Endodermal cell (in vitro differentiated cells): ENCODE measurements at regions not wholly inside any gene's neighbourhood (a gene's known extent, or its start where the extent isn't known, plus 50 kb on each side); places are given as distances from the start of the nearest gene placed in this dataset.

ENCODE experiments used
- DNase-seq: peaks from one replicate; pipeline ENCODE4 v3.0.0-alpha.2; 2017
- H3K27ac ChIP-seq: 2 replicates; pipeline ENCODE4 v1.5.1; 2013; ENCODE audit warnings: mild to moderate bottlenecking, low read depth, low read length, moderate library complexity
- H3K27me3 ChIP-seq: 2 replicates; pipeline ENCODE4 v1.6.1; 2013; ENCODE audit warnings: mild to moderate bottlenecking, low read length, moderate library complexity; ENCODE audit not compliant: insufficient read depth, control insufficient read depth, poor library complexity, severe bottlenecking
- H3K36me3 ChIP-seq: 2 replicates; pipeline ENCODE4 v1.7.0; 2013; ENCODE audit warnings: mild to moderate bottlenecking, low read length, moderate library complexity; ENCODE audit not compliant: control insufficient read depth, insufficient read depth
- H3K4me1 ChIP-seq: one replicate; pipeline ENCODE4 v1.7.0; 2013; ENCODE audit warnings: low read length; ENCODE audit not compliant: control insufficient read depth, insufficient read depth
- H3K4me3 ChIP-seq: 2 replicates; pipeline ENCODE4 v1.5.1; 2013; ENCODE audit warnings: mild to moderate bottlenecking, low read length, moderate library complexity
- H3K9ac ChIP-seq: 2 replicates; pipeline ENCODE4 v1.6.1; 2013; ENCODE audit warnings: mild to moderate bottlenecking, low read length, moderate library complexity; ENCODE audit not compliant: poor library complexity, severe bottlenecking; ENCODE audit errors: extremely low read depth
- H3K9me3 ChIP-seq: 2 replicates; pipeline ENCODE4 v1.6.1; 2013; ENCODE audit warnings: mild to moderate bottlenecking, low read length, moderate library complexity; ENCODE audit not compliant: control insufficient read depth
- H3K27ac Mint-ChIP-seq: 2 replicates; pipeline ENCODE4 v1.8.0; 2020; ENCODE audit warnings: mixed read lengths
- H3K27me3 Mint-ChIP-seq: 2 replicates; pipeline ENCODE4 v1.8.0; 2021; ENCODE audit warnings: mild to moderate bottlenecking, mixed read lengths; ENCODE audit not compliant: insufficient read depth
- H3K36me3 Mint-ChIP-seq: 2 replicates; pipeline ENCODE4 v1.8.0; 2020; ENCODE audit warnings: low read depth, mixed read lengths
- H3K4me1 Mint-ChIP-seq: 2 replicates; pipeline ENCODE4 v1.8.0; 2020; ENCODE audit warnings: mixed read lengths
- H3K4me3 Mint-ChIP-seq: 2 replicates; pipeline ENCODE4 v1.8.0; 2020; ENCODE audit warnings: mild to moderate bottlenecking, moderate library complexity, mixed read lengths
- H3K9me3 Mint-ChIP-seq: 2 replicates; pipeline ENCODE4 v1.8.0; 2020; ENCODE audit warnings: mild to moderate bottlenecking, mixed read lengths
- WGBS, 2 experiments: methylation state at CpG; one replicate each; pipeline versions ENCODE4 v1.1.5 to v1.1.7; 2013; ENCODE audit warnings: missing lambda C conversion rate in 2 of 2, mixed read lengths in 1 of 2; ENCODE audit not compliant: insufficient coverage in 1 of 2, insufficient read length in 1 of 2; 5-methylcytosine and 5-hydroxymethylcytosine counted together
- TF ChIP-seq, protein P1 (sequence below): fragments of 200-600 bp; sonication (generic); conservative IDR thresholded peaks from 2 replicates; pipeline ENCODE4 v1.5.0; 2021; ENCODE audit warnings: antibody characterized with exemption, mild to moderate bottlenecking

DNA sequence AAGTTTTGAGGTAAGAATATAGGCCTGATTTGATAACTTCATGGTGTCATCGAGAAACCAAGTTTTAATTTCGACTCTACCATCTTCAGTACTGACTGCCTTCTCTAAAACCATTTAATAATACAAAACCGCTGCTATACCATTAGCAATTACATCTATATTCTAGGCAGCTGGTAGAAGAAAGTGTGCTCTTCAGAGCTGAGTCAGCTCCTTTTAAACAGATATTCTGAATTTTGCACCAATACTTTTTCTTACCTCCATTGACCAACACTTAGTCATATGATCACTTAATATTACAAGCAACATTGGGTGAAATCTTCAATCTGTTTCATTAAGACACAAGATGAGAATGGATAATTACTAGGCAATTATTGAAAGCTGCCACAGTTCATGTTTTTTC, 1667.8 kb downstream of the PCDH9 start:
- Histone ChIP-seq H3K36me3 (no peaks in the 10 kb centered on the region), H3K9ac (no peak overlapping the region), H3K27ac (no peak overlapping the region), H3K4me1 (no peaks in the 10 kb centered on the region), H3K4me3 (no peak overlapping the region), H3K9me3 (no peaks in the 10 kb centered on the region), H3K27me3 (no peaks in the 10 kb centered on the region)
- Mint-ChIP-seq H3K4me3 (no peak overlapping the region), H3K27me3 (no peaks in the 10 kb centered on the region), H3K36me3 (no peaks in the 10 kb centered on the region), H3K27ac (no peak overlapping the region), H3K4me1 (no peaks in the 10 kb centered on the region), H3K9me3 (peaks cover 10% of the 10 kb centered on the region)
- DNase-seq, result no peak
- 86 to 100% methylated on average over 3 of the region's 3 CpGs for WGBS, 2 experiments
- TF ChIP-seq, protein P1, sequence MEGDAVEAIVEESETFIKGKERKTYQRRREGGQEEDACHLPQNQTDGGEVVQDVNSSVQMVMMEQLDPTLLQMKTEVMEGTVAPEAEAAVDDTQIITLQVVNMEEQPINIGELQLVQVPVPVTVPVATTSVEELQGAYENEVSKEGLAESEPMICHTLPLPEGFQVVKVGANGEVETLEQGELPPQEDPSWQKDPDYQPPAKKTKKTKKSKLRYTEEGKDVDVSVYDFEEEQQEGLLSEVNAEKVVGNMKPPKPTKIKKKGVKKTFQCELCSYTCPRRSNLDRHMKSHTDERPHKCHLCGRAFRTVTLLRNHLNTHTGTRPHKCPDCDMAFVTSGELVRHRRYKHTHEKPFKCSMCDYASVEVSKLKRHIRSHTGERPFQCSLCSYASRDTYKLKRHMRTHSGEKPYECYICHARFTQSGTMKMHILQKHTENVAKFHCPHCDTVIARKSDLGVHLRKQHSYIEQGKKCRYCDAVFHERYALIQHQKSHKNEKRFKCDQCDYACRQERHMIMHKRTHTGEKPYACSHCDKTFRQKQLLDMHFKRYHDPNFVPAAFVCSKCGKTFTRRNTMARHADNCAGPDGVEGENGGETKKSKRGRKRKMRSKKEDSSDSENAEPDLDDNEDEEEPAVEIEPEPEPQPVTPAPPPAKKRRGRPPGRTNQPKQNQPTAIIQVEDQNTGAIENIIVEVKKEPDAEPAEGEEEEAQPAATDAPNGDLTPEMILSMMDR, result no peak

DNA sequence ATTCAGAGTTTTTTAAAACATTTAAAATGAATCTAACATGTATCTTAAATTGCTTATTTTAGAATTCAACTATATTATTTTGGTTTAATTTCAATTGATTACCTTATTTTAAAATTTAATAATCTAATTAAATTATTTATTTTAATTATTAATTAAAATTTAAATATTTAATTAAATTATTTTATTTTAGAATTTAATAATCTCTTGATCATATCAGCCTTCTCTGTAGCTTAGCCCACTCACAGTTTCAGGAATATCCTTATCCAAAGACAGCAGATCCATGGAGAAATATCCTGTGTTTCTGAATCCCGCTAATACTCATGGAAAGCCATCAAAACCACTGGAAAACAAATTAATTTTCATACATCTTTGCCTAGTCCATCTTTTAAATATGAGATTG, 1669.2 kb downstream of the PCDH9 start:
- no peaks in the 10 kb centered on the region for H3K36me3 Mint-ChIP-seq
- peaks cover 10% of the 10 kb centered on the region for H3K9me3 Mint-ChIP-seq
- Histone ChIP-seq H3K27me3 (no peaks in the 10 kb centered on the region), H3K9ac (no peak overlapping the region), H3K9me3 (no peaks in the 10 kb centered on the region), H3K4me1 (no peaks in the 10 kb centered on the region), H3K36me3 (no peaks in the 10 kb centered on the region), H3K27ac (no peak overlapping the region), H3K4me3 (no peak overlapping the region)
- no peak for DNase-seq
- 91% methylated on average over 1 of the region's 1 CpG; no CpG with 5 or more reads in 1 of the 2 experiments for WGBS, 2 experiments
- no peaks in the 10 kb centered on the region for H3K4me1 Mint-ChIP-seq
- TF ChIP-seq, protein P1, result no peak
- no peak overlapping the region for H3K27ac Mint-ChIP-seq
- no peaks in the 10 kb centered on the region for H3K27me3 Mint-ChIP-seq
- no peak overlapping the region for H3K4me3 Mint-ChIP-seq

DNA sequence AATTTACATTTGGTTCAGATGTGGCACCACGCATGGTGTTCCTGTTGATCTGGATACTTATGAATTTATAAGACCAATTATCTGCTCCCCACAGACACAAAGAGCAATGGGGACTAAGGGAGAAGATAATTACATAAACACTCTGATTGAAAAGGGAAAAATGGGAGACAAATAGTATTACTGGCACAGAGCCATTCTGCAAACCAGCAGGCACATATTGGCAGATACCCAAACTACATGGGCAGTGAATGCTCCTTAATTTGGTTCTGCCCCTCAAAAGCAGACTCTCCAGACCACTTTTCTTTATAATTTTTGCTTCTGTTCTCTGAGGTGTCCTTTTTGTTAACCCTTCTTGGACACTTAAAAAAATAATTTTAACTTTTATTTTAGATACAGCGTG, 1674.2 kb downstream of the PCDH9 start:
- Mint-ChIP-seq H3K4me1 (no peaks in the 10 kb centered on the region), H3K4me3 (no peak overlapping the region), H3K27me3 (no peaks in the 10 kb centered on the region), H3K36me3 (no peaks in the 10 kb centered on the region), H3K9me3 (peaks cover 3% of the 10 kb centered on the region), H3K27ac (no peak overlapping the region)
- H3K36me3 ChIP-seq, result no peaks in the 10 kb centered on the region
- H3K4me1 ChIP-seq, result no peaks in the 10 kb centered on the region
- no peak overlapping the region for H3K4me3 ChIP-seq
- WGBS, 2 experiments, result 95% methylated on average over 2 of the region's 2 CpGs; no CpG with 5 or more reads in 1 of the 2 experiments
- H3K27ac ChIP-seq, result no peak overlapping the region
- H3K27me3 ChIP-seq, result no peaks in the 10 kb centered on the region
- TF ChIP-seq, protein P1, result no peak
- H3K9ac ChIP-seq, result no peak overlapping the region
- peaks cover 11% of the 10 kb centered on the region for H3K9me3 ChIP-seq
- no peak for DNase-seq
